MG63 (cell line): ENCODE measurements at regions not wholly inside any gene's neighbourhood (a gene's known extent, or its start where the extent isn't known, plus 50 kb on each side); places are given as distances from the start of the nearest gene placed in this dataset.

Experiments
- DNase-seq: peaks from one replicate; pipeline ENCODE4 v3.0.0-alpha.2; 2020
- H3K27me3 ChIP-seq: fragments of 250-450 bp; sonication (Bioruptor Pico); 2 replicates; pipeline ENCODE4 v1.5.1; 2020; ENCODE audit warnings: mild to moderate bottlenecking, moderate library complexity
- H3K36me3 ChIP-seq: fragments of 250-450 bp; sonication (Bioruptor Pico); 2 replicates; pipeline ENCODE4 v1.5.1; 2020; ENCODE audit warnings: mild to moderate bottlenecking, moderate library complexity
- H3K4me3 ChIP-seq: fragments of 250-450 bp; sonication (Bioruptor Pico); 2 replicates; pipeline ENCODE4 v1.5.1; 2020; ENCODE audit warnings: mild to moderate bottlenecking, moderate library complexity
- H3K9me3 ChIP-seq: fragments of 250-450 bp; sonication (Bioruptor Pico); 2 replicates; pipeline ENCODE4 v1.5.1; 2020; ENCODE audit warnings: mild to moderate bottlenecking, moderate library complexity

GRCh38 chr4:24637173-24637572 is 52.8 kb upstream of the DHX15 start:
- no peak for DNase-seq
- Histone ChIP-seq H3K4me3 (no peak overlapping the region), H3K27me3 (no peaks in the 10 kb centered on the region), H3K9me3 (no peaks in the 10 kb centered on the region), H3K36me3 (no peaks in the 10 kb centered on the region)

- Histone ChIP-seq H3K4me3 (no peak overlapping the region), H3K36me3 (no peaks in the 10 kb centered on the region), H3K27me3 (no peaks in the 10 kb centered on the region), H3K9me3 (no peaks in the 10 kb centered on the region)
- no peak for DNase-seq
These were observed 54.1 kb upstream of the DHX15 start for GRCh38 chr4:24638396-24638875.

GRCh38 chr4:24639714-24640113 is 55.4 kb upstream of the DHX15 start:
- no peaks in the 10 kb centered on the region for H3K36me3 ChIP-seq
- no peaks in the 10 kb centered on the region for H3K9me3 ChIP-seq
- no peak for DNase-seq
- no peak overlapping the region for H3K4me3 ChIP-seq
- H3K27me3 ChIP-seq = no peaks in the 10 kb centered on the region

GRCh38 chr4:24640366-24640765 is 56.0 kb upstream of the DHX15 start:
- H3K36me3 ChIP-seq = no peaks in the 10 kb centered on the region
- no peak overlapping the region for H3K4me3 ChIP-seq
- no peak for DNase-seq
- H3K9me3 ChIP-seq = no peaks in the 10 kb centered on the region
- no peaks in the 10 kb centered on the region for H3K27me3 ChIP-seq

- no peak overlapping the region for H3K4me3 ChIP-seq
- H3K36me3 ChIP-seq = no peaks in the 10 kb centered on the region
- DNase-seq = peak; percentile 16
- no peaks in the 10 kb centered on the region for H3K27me3 ChIP-seq
- H3K9me3 ChIP-seq = no peaks in the 10 kb centered on the region
These were observed 58.7 kb upstream of the DHX15 start for GRCh38 chr4:24642981-24643547.

GRCh38 chr4:24643774-24644520 is 59.6 kb upstream of the DHX15 start:
- DNase-seq = peak; percentile 9
- H3K4me3 ChIP-seq = no peak overlapping the region
- no peaks in the 10 kb centered on the region for H3K27me3 ChIP-seq
- no peaks in the 10 kb centered on the region for H3K9me3 ChIP-seq
- H3K36me3 ChIP-seq = no peaks in the 10 kb centered on the region

- peak overlapping the region; percentile 25 for H3K4me3 ChIP-seq
- H3K36me3 ChIP-seq = no peaks in the 10 kb centered on the region
- no peaks in the 10 kb centered on the region for H3K27me3 ChIP-seq
- H3K9me3 ChIP-seq = no peaks in the 10 kb centered on the region
- DNase-seq = no peak
These were observed 60.8 kb upstream of the DHX15 start for GRCh38 chr4:24644983-24645764.

- DNase-seq = no peak
- Histone ChIP-seq H3K27me3 (no peaks in the 10 kb centered on the region), H3K4me3 (no peak overlapping the region; the same call in 1 of the 2 replicates), H3K36me3 (no peaks in the 10 kb centered on the region), H3K9me3 (no peaks in the 10 kb centered on the region)
These were observed 61.6 kb upstream of the DHX15 start for GRCh38 chr4:24645765-24646550.

GRCh38 chr4:24646798-24647460 is 62.6 kb upstream of the DHX15 start:
- Histone ChIP-seq H3K4me3 (no peak overlapping the region), H3K27me3 (no peaks in the 10 kb centered on the region), H3K36me3 (no peaks in the 10 kb centered on the region), H3K9me3 (no peaks in the 10 kb centered on the region)
- no peak for DNase-seq

- no peak for DNase-seq
- Histone ChIP-seq H3K4me3 (no peak overlapping the region), H3K27me3 (no peaks in the 10 kb centered on the region), H3K36me3 (no peaks in the 10 kb centered on the region), H3K9me3 (no peaks in the 10 kb centered on the region)
These were observed 66.7 kb upstream of the DHX15 start for GRCh38 chr4:24650849-24651640.

GRCh38 chr4:24655326-24655725 is 71.0 kb upstream of the DHX15 start:
- no peak for DNase-seq
- no peaks in the 10 kb centered on the region for H3K36me3 ChIP-seq
- H3K27me3 ChIP-seq = no peaks in the 10 kb centered on the region

GRCh38 chr4:24655971-24656370 is 71.6 kb upstream of the DHX15 start:
- H3K36me3 ChIP-seq = no peaks in the 10 kb centered on the region
- no peak for DNase-seq
- no peaks in the 10 kb centered on the region for H3K9me3 ChIP-seq

More at GRCh38 chr4:24655326-24655725, 71.0 kb upstream of the DHX15 start:
- Histone ChIP-seq H3K4me3 (no peak overlapping the region), H3K9me3 (no peaks in the 10 kb centered on the region)

GRCh38 chr4:24656906-24657305 is 72.6 kb upstream of the DHX15 start:
- no peaks in the 10 kb centered on the region for H3K27me3 ChIP-seq
- H3K9me3 ChIP-seq = no peaks in the 10 kb centered on the region
- H3K36me3 ChIP-seq = no peaks in the 10 kb centered on the region
- no peak overlapping the region for H3K4me3 ChIP-seq
- no peak for DNase-seq

More at GRCh38 chr4:24655971-24656370, 71.6 kb upstream of the DHX15 start:
- Histone ChIP-seq H3K27me3 (no peaks in the 10 kb centered on the region), H3K4me3 (no peak overlapping the region)

GRCh38 chr4:24657768-24658617 is 73.6 kb upstream of the DHX15 start:
- H3K9me3 ChIP-seq = no peaks in the 10 kb centered on the region
- no peaks in the 10 kb centered on the region for H3K27me3 ChIP-seq
- H3K36me3 ChIP-seq = no peaks in the 10 kb centered on the region
- DNase-seq = peak; percentile 72
- no peak overlapping the region for H3K4me3 ChIP-seq
